CD4-positive, alpha-beta memory T cell (primary cell): ENCODE measurements at regions not wholly inside any gene's neighbourhood (a gene's known extent, or its start where the extent isn't known, plus 50 kb on each side); places are given as distances from the start of the nearest gene placed in this dataset.

Experiments
- CTCF ChIA-PET: fragments of 350-600 bp; sonication (Branson Sonifier 250); formaldehyde crosslinking; loops from one replicate; lab custom pipeline; 2021; ENCODE audit warnings: inconsistent platforms; ENCODE audit not compliant: partially characterized antibody; lab: Charles Lee
- POLR2A ChIA-PET: fragments of 350-600 bp; sonication (Branson Sonifier 250); formaldehyde crosslinking; loops from one replicate; lab custom pipeline; 2021; ENCODE audit not compliant: partially characterized antibody; lab: Charles Lee
- DNase-seq, 5 donors: peaks; one replicate each; pipeline versions ENCODE4 v3.0.0 to v3.0.0-alpha.2; 2020 to 2022; ENCODE audit warnings: mixed read lengths in 1 of 5
- H3K27ac ChIP-seq: one replicate; pipeline ENCODE4 v1.7.0; 2013; ENCODE audit warnings: low read depth, low read length
- H3K27me3 ChIP-seq: 2 replicates; pipeline ENCODE4 v1.7.0; 2013; ENCODE audit warnings: mild to moderate bottlenecking, low read length, moderate library complexity; ENCODE audit not compliant: insufficient read depth
- H3K36me3 ChIP-seq: 2 replicates; pipeline ENCODE4 v1.7.0; 2013; ENCODE audit warnings: mild to moderate bottlenecking, low read length, moderate library complexity; ENCODE audit not compliant: insufficient read depth
- H3K4me1 ChIP-seq: 2 replicates; pipeline ENCODE4 v1.7.0; 2013; ENCODE audit warnings: mild to moderate bottlenecking, low read length, moderate library complexity; ENCODE audit not compliant: insufficient read depth
- H3K4me3 ChIP-seq, 2 donors: one replicate each; pipeline ENCODE4 v1.7.0; 2013; ENCODE audit warnings: low read length in 2 of 2, mild to moderate bottlenecking in 1 of 2
- H3K9me3 ChIP-seq, 2 donors: one replicate each; pipeline ENCODE4 v1.7.0; 2013; ENCODE audit warnings: low read length in 2 of 2, control low read depth in 1 of 2; ENCODE audit not compliant: control insufficient read depth in 1 of 2
- H3K27ac Mint-ChIP-seq, 7 donors: one replicate each; pipeline ENCODE4 v1.8.0; 2020 to 2021; ENCODE audit warnings: mixed read lengths in 7 of 7, mild to moderate bottlenecking in 6 of 7, inconsistent platforms in 3 of 7, moderate library complexity in 3 of 7
- H3K27me3 Mint-ChIP-seq, 2 donors: one replicate each; pipeline ENCODE4 v1.8.0; 2020 to 2021; ENCODE audit warnings: mixed read lengths in 2 of 2
- H3K36me3 Mint-ChIP-seq, 2 donors: one replicate each; pipeline ENCODE4 v1.8.0; 2020 to 2021; ENCODE audit warnings: mixed read lengths in 2 of 2, inconsistent platforms in 1 of 2, mild to moderate bottlenecking in 1 of 2
- H3K4me1 Mint-ChIP-seq, 4 donors: one replicate each; pipeline ENCODE4 v1.8.0; 2020 to 2021; ENCODE audit warnings: mixed read lengths in 4 of 4, mild to moderate bottlenecking in 1 of 4
- H3K4me3 Mint-ChIP-seq, 8 donors: one replicate each; pipeline ENCODE4 v1.8.0; 2020 to 2021; ENCODE audit warnings: mixed read lengths in 8 of 8, mild to moderate bottlenecking in 7 of 8, moderate library complexity in 6 of 8, inconsistent platforms in 3 of 8
- H3K9me3 Mint-ChIP-seq, 8 donors: one replicate each; pipeline ENCODE4 v1.8.0; 2020 to 2021; ENCODE audit warnings: mixed read lengths in 8 of 8, mild to moderate bottlenecking in 5 of 8, inconsistent platforms in 3 of 8, moderate library complexity in 1 of 8
- intact Hi-C: fragments of 100-400 bp; cut with micrococcal nuclease; formaldehyde crosslinking; loops from one replicate; pipeline ENCODE4 v1.15.1; 2023

DNA sequence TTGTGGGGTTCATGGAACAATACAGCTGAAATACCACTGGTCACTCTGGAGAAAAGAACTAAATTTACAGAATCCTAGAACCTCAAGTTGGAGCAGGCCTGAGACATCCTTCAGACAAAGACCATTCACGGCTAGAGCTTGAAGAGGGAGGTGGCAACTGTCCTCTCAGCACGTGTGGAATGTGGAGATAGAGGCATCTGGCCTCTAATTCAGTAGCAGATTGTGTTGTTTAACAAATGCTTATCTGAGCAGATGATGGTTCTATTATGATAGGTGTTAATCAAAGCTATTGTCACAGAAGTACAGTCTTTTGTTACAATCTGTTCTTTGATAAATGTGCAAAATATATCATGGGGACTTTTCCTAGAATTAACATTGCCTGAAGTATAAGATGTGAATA is 121.7 kb upstream of the KCNIP4 start:
- no peak overlapping the region for H3K27ac ChIP-seq
- DNase-seq: no peak
- H3K4me1 ChIP-seq: no peaks in the 10 kb centered on the region
- H3K9me3 ChIP-seq: no peaks in the 10 kb centered on the region
- no peaks in the 10 kb centered on the region for H3K27me3 ChIP-seq
- H3K36me3 Mint-ChIP-seq: no peaks in the 10 kb centered on the region
- H3K27ac Mint-ChIP-seq: no peak overlapping the region
- H3K4me1 Mint-ChIP-seq: no peaks in the 10 kb centered on the region
- H3K36me3 ChIP-seq: no peaks in the 10 kb centered on the region
- H3K4me3 ChIP-seq: no peak overlapping the region
- ChIA-PET POLR2A (no interaction called here), CTCF (no interaction called here)
- H3K27me3 Mint-ChIP-seq: no peaks in the 10 kb centered on the region
- H3K4me3 Mint-ChIP-seq: no peak overlapping the region
- intact Hi-C loops: no loop called here
- peaks cover 3 to 28% (median 9%) of the 10 kb centered on the region in 8 donors for H3K9me3 Mint-ChIP-seq

DNA sequence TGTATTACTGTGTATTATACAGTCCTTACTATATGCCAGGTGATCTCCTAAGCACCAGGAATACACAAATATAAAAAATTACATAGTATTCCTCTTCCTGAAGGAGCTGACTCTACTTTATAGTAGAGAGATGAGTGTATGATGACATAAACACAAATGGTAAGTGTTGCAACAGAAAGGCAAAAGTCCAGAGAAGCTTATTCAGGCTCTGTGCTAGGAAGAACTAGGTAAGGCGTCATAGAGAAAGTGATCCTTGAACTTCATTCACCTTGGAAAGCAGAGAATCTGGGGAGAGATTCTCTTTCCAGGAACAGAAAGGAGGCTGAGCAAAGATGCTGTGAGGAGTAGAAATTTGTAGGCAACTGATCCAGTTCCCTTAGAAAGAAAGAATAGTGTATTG is 115.0 kb upstream of the KCNIP4 start:
- Histone ChIP-seq H3K9me3 (peaks cover 0 to 5% of the 10 kb centered on the region in 2 donors), H3K27me3 (no peaks in the 10 kb centered on the region), H3K4me3 (no peak overlapping the region), H3K4me1 (no peaks in the 10 kb centered on the region), H3K36me3 (no peaks in the 10 kb centered on the region), H3K27ac (no peak overlapping the region)
- Mint-ChIP-seq H3K4me1 (no peaks in the 10 kb centered on the region), H3K4me3 (no peak overlapping the region), H3K9me3 (peaks cover 0 to 17% (median 4%) of the 10 kb centered on the region in 8 donors), H3K27me3 (no peaks in the 10 kb centered on the region), H3K36me3 (no peaks in the 10 kb centered on the region), H3K27ac (no peak overlapping the region)
- CTCF ChIA-PET: no interaction called here
- intact Hi-C loops: no loop called here
- POLR2A ChIA-PET: no interaction called here
- no peak for DNase-seq

DNA sequence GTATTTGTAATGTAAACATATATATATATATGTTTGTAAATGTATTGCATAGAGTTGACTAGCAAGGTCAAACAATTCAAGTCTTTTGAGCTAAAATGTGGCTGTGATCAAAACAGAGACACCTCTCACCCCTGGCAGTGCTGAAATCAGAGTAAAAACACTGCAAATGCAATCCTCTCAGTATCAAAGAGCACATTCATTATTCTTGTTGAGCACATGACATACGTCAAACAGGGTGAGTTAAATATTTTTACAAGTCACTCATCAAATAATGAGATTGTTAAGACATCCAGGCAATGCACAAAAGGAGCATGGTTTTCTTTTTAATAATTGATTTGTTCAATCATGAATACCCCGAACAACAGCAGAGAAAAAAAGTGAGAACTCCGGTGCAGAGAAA is 114.1 kb upstream of the KCNIP4 start:
- Mint-ChIP-seq H3K4me1 (no peaks in the 10 kb centered on the region), H3K27me3 (no peaks in the 10 kb centered on the region), H3K27ac (no peak overlapping the region), H3K4me3 (no peak overlapping the region), H3K9me3 (peaks cover 2 to 18% (median 5%) of the 10 kb centered on the region in 8 donors), H3K36me3 (no peaks in the 10 kb centered on the region)
- Histone ChIP-seq H3K4me1 (no peaks in the 10 kb centered on the region), H3K27ac (no peak overlapping the region), H3K9me3 (peaks cover 0 to 5% of the 10 kb centered on the region in 2 donors), H3K4me3 (no peak overlapping the region), H3K36me3 (no peaks in the 10 kb centered on the region), H3K27me3 (no peaks in the 10 kb centered on the region)
- intact Hi-C loops: no loop called here
- ChIA-PET CTCF (no interaction called here), POLR2A (no interaction called here)
- no peak for DNase-seq

DNA sequence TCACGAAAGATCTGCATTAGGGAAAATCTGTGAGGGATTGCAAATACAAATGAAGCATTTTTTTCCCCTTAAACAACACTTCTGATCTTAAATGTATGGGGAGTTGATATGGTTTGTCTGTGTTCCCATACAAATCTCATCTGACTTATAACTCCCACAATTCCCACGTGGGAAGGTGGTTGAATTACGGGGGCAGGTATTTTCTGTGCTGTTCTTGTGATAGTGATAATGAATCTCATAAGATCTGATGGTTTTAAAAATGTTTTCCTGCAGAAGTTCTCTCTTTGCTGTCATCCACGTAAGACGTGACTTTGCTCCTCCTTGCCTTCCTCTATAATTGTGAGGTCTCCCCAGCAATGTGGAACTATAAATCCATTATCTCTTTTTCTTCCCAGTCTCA is 107.4 kb upstream of the KCNIP4 start:
- Mint-ChIP-seq H3K27ac (no peak overlapping the region), H3K4me1 (no peaks in the 10 kb centered on the region), H3K36me3 (no peaks in the 10 kb centered on the region), H3K9me3 (peaks cover 3 to 23% (median 10%) of the 10 kb centered on the region in 8 donors), H3K4me3 (no peak overlapping the region), H3K27me3 (no peaks in the 10 kb centered on the region)
- POLR2A ChIA-PET: no interaction called here
- H3K27ac ChIP-seq: no peak overlapping the region
- CTCF ChIA-PET: no interaction called here
- H3K27me3 ChIP-seq: no peaks in the 10 kb centered on the region
- no peak overlapping the region for H3K4me3 ChIP-seq
- no peaks in the 10 kb centered on the region for H3K36me3 ChIP-seq
- H3K4me1 ChIP-seq: no peaks in the 10 kb centered on the region
- intact Hi-C loops: no loop called here
- DNase-seq: no peak
- H3K9me3 ChIP-seq: peaks cover 0 to 1% of the 10 kb centered on the region in 2 donors

DNA sequence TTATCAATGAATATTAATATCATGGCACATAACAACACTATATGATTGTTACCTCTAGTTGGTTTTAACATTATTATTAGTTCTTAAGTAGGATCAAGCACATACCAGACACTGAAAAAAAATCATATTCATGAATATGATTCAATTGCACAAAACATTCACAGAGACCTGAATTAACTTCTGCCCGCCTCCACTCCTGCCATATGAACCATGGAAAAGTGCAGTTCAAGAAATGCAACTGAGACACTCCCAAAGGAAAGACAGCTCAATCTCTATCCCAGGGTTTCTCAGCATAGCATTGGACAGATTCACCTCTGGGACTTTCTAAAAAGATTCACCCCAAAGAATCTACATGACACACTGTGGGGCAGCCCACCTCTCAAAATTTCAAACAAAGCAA is 103.5 kb upstream of the KCNIP4 start:
- Histone ChIP-seq H3K27me3 (no peaks in the 10 kb centered on the region), H3K27ac (no peak overlapping the region), H3K36me3 (no peaks in the 10 kb centered on the region), H3K4me1 (no peaks in the 10 kb centered on the region), H3K4me3 (no peak overlapping the region), H3K9me3 (no peaks in the 10 kb centered on the region)
- Mint-ChIP-seq H3K9me3 (peaks cover 7 to 25% (median 11%) of the 10 kb centered on the region in 8 donors), H3K27me3 (no peaks in the 10 kb centered on the region), H3K36me3 (no peaks in the 10 kb centered on the region), H3K27ac (no peak overlapping the region), H3K4me1 (no peaks in the 10 kb centered on the region), H3K4me3 (no peak overlapping the region)
- no peak for DNase-seq
- ChIA-PET POLR2A (no interaction called here), CTCF (no interaction called here)
- intact Hi-C loops: no loop called here

DNA sequence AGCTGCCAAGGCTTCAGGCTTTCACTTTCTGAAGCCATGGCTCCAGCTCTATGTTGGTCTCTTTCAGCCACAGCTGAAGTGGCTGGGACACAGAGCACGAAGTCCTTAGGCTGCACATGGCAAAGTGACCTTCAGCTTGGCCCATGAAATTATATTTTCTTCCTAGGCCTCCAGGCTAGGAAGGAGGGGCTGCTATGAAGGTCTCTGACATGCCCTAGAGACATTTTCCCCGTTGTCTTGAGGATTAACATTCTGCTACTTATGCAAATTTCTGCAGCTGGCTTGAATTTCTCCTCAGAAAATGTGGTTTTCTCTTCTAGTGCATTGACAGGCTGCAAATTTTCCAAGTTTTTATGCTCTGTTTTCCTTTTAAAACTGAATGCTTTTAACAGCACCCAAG is 99.8 kb upstream of the KCNIP4 start:
- H3K36me3 ChIP-seq: no peaks in the 10 kb centered on the region
- Mint-ChIP-seq H3K36me3 (no peaks in the 10 kb centered on the region), H3K27me3 (no peaks in the 10 kb centered on the region), H3K9me3 (peaks cover 3 to 31% (median 10%) of the 10 kb centered on the region in 8 donors), H3K4me1 (no peaks in the 10 kb centered on the region), H3K27ac (no peak overlapping the region), H3K4me3 (no peak overlapping the region)
- DNase-seq: no peak
- ChIA-PET POLR2A (no interaction called here), CTCF (no interaction called here)
- no peak overlapping the region for H3K27ac ChIP-seq
- no peaks in the 10 kb centered on the region for H3K9me3 ChIP-seq
- no peaks in the 10 kb centered on the region for H3K4me1 ChIP-seq
- no peak overlapping the region for H3K4me3 ChIP-seq
- intact Hi-C loops: no loop called here
- H3K27me3 ChIP-seq: no peaks in the 10 kb centered on the region

DNA sequence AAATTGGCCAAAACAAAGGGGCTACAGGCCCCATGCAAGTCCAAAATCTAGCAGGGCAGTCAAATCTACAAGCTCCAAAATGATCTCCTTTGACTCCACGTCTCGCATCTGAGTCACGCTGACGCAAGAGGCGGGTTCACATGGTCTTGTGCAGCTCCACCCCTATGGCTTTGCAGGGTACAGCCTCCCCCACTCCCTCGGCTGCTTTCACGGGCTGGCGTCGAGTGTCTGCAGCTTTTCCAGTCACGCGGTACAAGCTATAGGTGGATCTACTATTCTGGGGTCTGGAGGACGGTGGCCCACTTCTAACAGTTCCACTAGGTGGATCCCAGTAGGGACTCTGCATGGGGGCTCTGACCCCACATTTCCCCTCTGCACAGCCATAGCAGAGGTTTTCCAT is 99.2 kb upstream of the KCNIP4 start:
- H3K27me3 Mint-ChIP-seq: no peaks in the 10 kb centered on the region
- no peak overlapping the region for H3K27ac ChIP-seq
- H3K4me3 ChIP-seq: no peak overlapping the region
- peaks cover 3 to 29% (median 10%) of the 10 kb centered on the region in 8 donors for H3K9me3 Mint-ChIP-seq
- ChIA-PET CTCF (no interaction called here), POLR2A (no interaction called here)
- intact Hi-C loops: no loop called here
- no peaks in the 10 kb centered on the region for H3K36me3 Mint-ChIP-seq
- no peaks in the 10 kb centered on the region for H3K4me1 ChIP-seq
- no peak overlapping the region for H3K4me3 Mint-ChIP-seq
- no peak overlapping the region for H3K27ac Mint-ChIP-seq
- no peaks in the 10 kb centered on the region for H3K9me3 ChIP-seq
- no peak for DNase-seq
- no peaks in the 10 kb centered on the region for H3K27me3 ChIP-seq
- no peaks in the 10 kb centered on the region for H3K4me1 Mint-ChIP-seq
- no peaks in the 10 kb centered on the region for H3K36me3 ChIP-seq

DNA sequence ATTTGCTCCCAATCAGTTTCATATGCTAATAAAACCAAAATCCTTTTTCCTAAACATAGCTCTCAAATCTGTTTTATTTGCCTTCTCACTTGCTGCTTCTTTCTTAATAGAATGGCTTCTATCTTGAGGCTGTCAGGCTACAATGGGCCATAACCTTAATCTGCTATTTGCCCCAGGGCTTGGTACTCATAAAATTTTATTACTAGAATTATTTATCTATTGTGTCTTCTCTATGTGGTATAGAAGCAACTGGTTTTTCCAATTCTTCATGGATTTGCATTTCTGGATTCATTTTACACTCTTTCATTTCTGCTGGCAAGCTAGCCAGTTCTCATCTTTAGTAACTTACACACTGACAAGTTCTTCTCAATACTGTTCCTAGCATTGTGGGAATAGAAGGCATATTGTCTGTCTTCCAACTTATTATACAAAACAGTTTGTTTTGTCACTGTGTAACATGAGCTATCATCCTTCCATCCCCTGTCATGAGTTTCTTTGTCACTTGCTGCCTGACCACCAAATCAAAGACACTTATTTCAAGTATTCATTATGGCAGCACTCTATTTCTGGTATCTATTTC is 96.6 kb upstream of the KCNIP4 start:
- no peaks in the 10 kb centered on the region for H3K36me3 ChIP-seq
- Mint-ChIP-seq H3K9me3 (peaks cover 5 to 33% (median 11%) of the 10 kb centered on the region in 8 donors), H3K4me3 (no peak overlapping the region), H3K4me1 (no peaks in the 10 kb centered on the region), H3K27ac (no peak overlapping the region), H3K27me3 (no peaks in the 10 kb centered on the region), H3K36me3 (no peaks in the 10 kb centered on the region)
- no peak overlapping the region for H3K4me3 ChIP-seq
- no peak overlapping the region for H3K27ac ChIP-seq
- ChIA-PET POLR2A (no interaction called here), CTCF (no interaction called here)
- no peak for DNase-seq
- H3K27me3 ChIP-seq: no peaks in the 10 kb centered on the region
- H3K9me3 ChIP-seq: no peaks in the 10 kb centered on the region
- intact Hi-C loops: no loop called here
- H3K4me1 ChIP-seq: no peaks in the 10 kb centered on the region
